ENCODE measurements at regions not wholly inside any gene's neighbourhood (a gene's known extent, or its start where the extent isn't known, plus 50 kb on each side); places are given as distances from the start of the nearest gene placed in this dataset.

DNA sequence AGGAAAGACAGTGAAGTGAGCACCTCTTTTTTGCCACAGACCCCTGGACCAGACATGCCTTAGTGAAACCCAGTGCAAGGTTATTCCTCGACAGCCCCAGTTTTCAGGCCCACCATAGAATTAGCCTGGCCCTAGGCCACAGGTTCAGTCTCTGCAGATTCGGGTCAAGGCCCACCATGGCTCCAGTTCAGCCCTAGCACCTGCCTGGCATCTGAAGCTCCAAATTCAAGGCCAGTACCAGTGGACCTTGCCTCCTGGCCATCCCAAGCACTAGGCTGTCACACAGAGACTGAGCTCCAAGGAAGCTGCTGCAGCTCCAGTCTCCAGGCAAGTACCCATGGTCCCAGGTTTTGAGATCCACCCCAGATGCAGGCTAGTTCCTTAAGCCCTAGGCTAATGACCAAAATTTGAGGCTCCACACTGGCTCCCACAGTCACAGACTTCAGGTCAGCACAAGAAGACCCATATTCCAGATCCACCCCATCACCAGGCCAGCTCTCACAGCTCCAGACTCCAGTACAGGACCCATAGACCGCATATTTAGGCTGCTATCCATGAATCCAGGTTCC, 877.5 kb upstream of the ADGRB3 start:
- Mint-ChIP-seq H3K27ac (ENCODE audit: unreplicated experiment) (no peak overlapping the region), H3K36me3 (ENCODE audit: insufficient read depth, unreplicated experiment) (no peaks in the 10 kb centered on the region), H3K9me3 (ENCODE audit: low read depth, unreplicated experiment) (peaks cover 11% of the 10 kb centered on the region), H3K27me3 (ENCODE audit: unreplicated experiment) (no peaks in the 10 kb centered on the region), H3K4me3 (ENCODE audit: low read depth, unreplicated experiment) (no peak overlapping the region), H3K4me1 (ENCODE audit: low read depth, unreplicated experiment) (no peaks in the 10 kb centered on the region)
- CTCF ChIA-PET: no interaction called here
- BruUV-seq (replicated peaks): no TSS peak
- TF ChIP-seq CTCF (IDR thresholded peaks at IDR 0.05; ENCODE audit: unreplicated experiment): no peak
- no peak for DNase-seq
- intact Hi-C loops (cut with micrococcal nuclease; ENCODE audit: unreplicated experiment): no loop called here

DNA sequence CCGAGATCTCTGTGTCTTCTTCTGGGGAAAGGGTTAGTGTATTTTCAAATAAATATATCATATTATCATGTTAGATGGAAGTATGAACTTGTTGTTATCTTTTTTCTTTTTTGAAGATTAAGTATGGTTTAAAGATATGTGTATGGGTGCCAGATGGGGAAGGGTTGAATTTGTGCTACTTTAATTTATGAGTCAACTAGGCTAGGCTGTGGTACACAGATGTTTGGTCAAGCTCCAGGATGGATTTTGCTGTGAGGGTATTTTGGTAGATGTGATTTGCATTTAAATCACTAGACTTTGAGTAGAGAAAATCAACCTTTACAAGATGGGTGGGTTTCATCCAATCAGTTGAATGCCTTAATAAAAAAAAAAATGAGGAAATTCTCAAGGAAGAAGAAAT, 886.6 kb upstream of the ADGRB3 start:
- Mint-ChIP-seq H3K9me3 (ENCODE audit: low read depth, unreplicated experiment) (peaks cover 6% of the 10 kb centered on the region), H3K27ac (ENCODE audit: unreplicated experiment) (no peak overlapping the region), H3K36me3 (ENCODE audit: insufficient read depth, unreplicated experiment) (no peaks in the 10 kb centered on the region), H3K4me3 (ENCODE audit: low read depth, unreplicated experiment) (no peak overlapping the region), H3K27me3 (ENCODE audit: unreplicated experiment) (no peaks in the 10 kb centered on the region), H3K4me1 (ENCODE audit: low read depth, unreplicated experiment) (no peaks in the 10 kb centered on the region)
- TF ChIP-seq CTCF (IDR thresholded peaks at IDR 0.05; ENCODE audit: unreplicated experiment): no peak
- BruUV-seq (replicated peaks): no TSS peak
- intact Hi-C loops (cut with micrococcal nuclease; ENCODE audit: unreplicated experiment): no loop called here
- CTCF ChIA-PET: no interaction called here
- no peak for DNase-seq

DNA sequence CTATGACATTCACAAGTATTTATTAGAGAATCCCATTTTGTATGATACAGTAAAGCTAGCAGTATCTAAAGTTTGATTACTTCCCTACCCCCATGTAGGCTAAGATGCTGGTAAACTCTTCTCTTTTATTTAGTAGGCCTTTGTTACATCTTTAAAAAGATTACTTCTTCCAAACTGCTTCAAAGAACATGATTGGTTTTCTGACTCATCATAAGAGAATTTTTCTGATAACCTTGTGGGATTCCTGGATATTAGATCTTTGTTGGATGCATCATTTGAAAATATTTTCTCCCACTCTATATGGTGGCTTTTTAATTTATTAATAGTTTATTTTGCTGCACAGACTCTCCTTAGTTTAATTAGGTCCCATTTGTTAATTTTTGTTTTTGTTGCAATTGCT, 898.3 kb upstream of the ADGRB3 start:
- H3K27me3 Mint-ChIP-seq (ENCODE audit: unreplicated experiment): no peaks in the 10 kb centered on the region
- BruUV-seq (replicated peaks): no TSS peak
- H3K9me3 Mint-ChIP-seq (ENCODE audit: low read depth, unreplicated experiment): peaks cover 7% of the 10 kb centered on the region
- no peak overlapping the region for H3K27ac Mint-ChIP-seq (ENCODE audit: unreplicated experiment)
- intact Hi-C loops (cut with micrococcal nuclease; ENCODE audit: unreplicated experiment): no loop called here
- no peaks in the 10 kb centered on the region for H3K4me1 Mint-ChIP-seq (ENCODE audit: low read depth, unreplicated experiment)
- no peak overlapping the region for H3K4me3 Mint-ChIP-seq (ENCODE audit: low read depth, unreplicated experiment)
- no peaks in the 10 kb centered on the region for H3K36me3 Mint-ChIP-seq (ENCODE audit: insufficient read depth, unreplicated experiment)
- CTCF ChIA-PET: no interaction called here
- TF ChIP-seq CTCF (IDR thresholded peaks at IDR 0.05; ENCODE audit: unreplicated experiment): no peak
- no peak for DNase-seq

DNA sequence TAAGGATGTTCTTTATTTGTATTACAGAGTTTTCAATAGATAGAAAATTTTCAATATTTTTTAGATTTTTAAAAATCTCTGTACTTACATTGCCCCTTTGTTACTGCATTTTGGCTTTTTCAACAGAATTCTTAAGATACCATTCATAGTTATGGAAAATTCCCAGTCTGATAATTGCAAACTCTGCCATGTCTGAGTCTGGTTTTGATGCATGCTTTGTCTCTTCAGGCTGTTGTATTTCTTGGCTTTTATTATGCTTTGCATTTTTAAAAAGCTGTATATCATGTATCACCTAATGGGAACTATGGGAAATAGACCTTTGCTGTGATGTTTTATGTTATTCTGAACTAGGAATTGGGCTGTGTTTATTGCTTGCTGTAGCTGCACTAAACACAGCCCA, 898.9 kb upstream of the ADGRB3 start:
- intact Hi-C loops (cut with micrococcal nuclease; ENCODE audit: unreplicated experiment): no loop called here
- H3K27ac Mint-ChIP-seq (ENCODE audit: unreplicated experiment): no peak overlapping the region

More for the DNA sequence above, 898.9 kb upstream of the ADGRB3 start:
- Mint-ChIP-seq H3K36me3 (ENCODE audit: insufficient read depth, unreplicated experiment) (no peaks in the 10 kb centered on the region), H3K27me3 (ENCODE audit: unreplicated experiment) (no peaks in the 10 kb centered on the region), H3K4me3 (ENCODE audit: low read depth, unreplicated experiment) (no peak overlapping the region), H3K9me3 (ENCODE audit: low read depth, unreplicated experiment) (peaks cover 14% of the 10 kb centered on the region), H3K4me1 (ENCODE audit: low read depth, unreplicated experiment) (no peaks in the 10 kb centered on the region)
- CTCF ChIA-PET: no interaction called here
- TF ChIP-seq CTCF (IDR thresholded peaks at IDR 0.05; ENCODE audit: unreplicated experiment): no peak
- DNase-seq: no peak
- BruUV-seq (replicated peaks): no TSS peak

All from Calu3 (cell line).